ENCODE measurements at regions not wholly inside any gene's neighbourhood (a gene's known extent, or its start where the extent isn't known, plus 50 kb on each side); places are given as distances from the start of the nearest gene placed in this dataset.

- CTCF ChIA-PET: no interaction called here
- POLR2A ChIA-PET: no interaction called here
- Histone ChIP-seq H3K9me3 (ENCODE audit: control insufficient read depth, insufficient read depth, low read depth, low read length) (no peaks in the 10 kb centered on the region), H3K27ac (ENCODE audit: extremely low read depth, low read depth, low read length) (no peak overlapping the region), H3K4me3 (ENCODE audit: low read depth, low read length) (no peak overlapping the region), H3K4me1 (ENCODE audit: control insufficient read depth, insufficient read depth, low read length) (no peaks in the 10 kb centered on the region; the same call in 1 of the 2 replicates), H3K36me3 (ENCODE audit: control insufficient read depth in 2 of 2, insufficient read depth in 1 of 2, low read length in 2 of 2) (no peaks in the 10 kb centered on the region)
- TF ChIP-seq ZNF121 (tag by site-specific recombination; IDR thresholded peaks at IDR 0.05) (no peak), ZNF837 (tag by site-specific recombination; IDR thresholded peaks at IDR 0.05) (no peak), ZNF169 (tag by site-specific recombination; IDR thresholded peaks at IDR 0.05) (no peak), HOXA7 (CRISPR knock-in tag; IDR thresholded peaks at IDR 0.05; ENCODE audit: borderline replicate concordance) (no peak), ZNF623 (tag by site-specific recombination; IDR thresholded peaks at IDR 0.05) (no peak), ZNF37A (tag by site-specific recombination; IDR thresholded peaks at IDR 0.05) (no peak), PBX3 (CRISPR knock-in tag; IDR thresholded peaks at IDR 0.05) (no peak), ZNF416 (tag by site-specific recombination; IDR thresholded peaks at IDR 0.05) (no peak), ZNF513 (tag by site-specific recombination; IDR thresholded peaks at IDR 0.05) (no peak), ZBTB44 (tag by site-specific recombination; IDR thresholded peaks at IDR 0.05) (no peak), ZNF843 (tag by site-specific recombination; IDR thresholded peaks at IDR 0.05) (no peak), ZNF10 (tag by site-specific recombination; IDR thresholded peaks at IDR 0.05) (no peak), SETDB1 (IDR thresholded peaks at IDR 0.05; ENCODE audit: insufficient read length, low read length) (no peak), ZNF660 (tag by site-specific recombination; IDR thresholded peaks at IDR 0.05) (no peak)
- TF ChIP-seq, protein P1, sequence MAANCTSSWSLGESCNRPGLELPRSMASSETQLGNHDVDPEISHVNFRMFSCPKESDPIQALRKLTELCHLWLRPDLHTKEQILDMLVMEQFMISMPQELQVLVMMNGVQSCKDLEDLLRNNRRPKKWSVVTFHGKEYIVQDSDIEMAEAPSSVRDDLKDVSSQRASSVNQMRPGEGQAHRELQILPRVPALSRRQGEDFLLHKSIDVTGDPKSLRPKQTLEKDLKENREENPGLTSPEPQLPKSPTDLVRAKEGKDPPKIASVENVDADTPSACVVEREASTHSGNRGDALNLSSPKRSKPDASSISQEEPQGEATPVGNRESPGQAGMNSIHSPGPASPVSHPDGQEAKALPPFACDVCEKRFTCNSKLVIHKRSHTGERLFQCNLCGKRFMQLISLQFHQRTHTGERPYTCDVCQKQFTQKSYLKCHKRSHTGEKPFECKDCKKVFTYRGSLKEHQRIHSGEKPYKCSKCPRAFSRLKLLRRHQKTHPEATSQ (tag by site-specific recombination; IDR thresholded peaks at IDR 0.05): no peak
- TF ChIP-seq, protein P2, sequence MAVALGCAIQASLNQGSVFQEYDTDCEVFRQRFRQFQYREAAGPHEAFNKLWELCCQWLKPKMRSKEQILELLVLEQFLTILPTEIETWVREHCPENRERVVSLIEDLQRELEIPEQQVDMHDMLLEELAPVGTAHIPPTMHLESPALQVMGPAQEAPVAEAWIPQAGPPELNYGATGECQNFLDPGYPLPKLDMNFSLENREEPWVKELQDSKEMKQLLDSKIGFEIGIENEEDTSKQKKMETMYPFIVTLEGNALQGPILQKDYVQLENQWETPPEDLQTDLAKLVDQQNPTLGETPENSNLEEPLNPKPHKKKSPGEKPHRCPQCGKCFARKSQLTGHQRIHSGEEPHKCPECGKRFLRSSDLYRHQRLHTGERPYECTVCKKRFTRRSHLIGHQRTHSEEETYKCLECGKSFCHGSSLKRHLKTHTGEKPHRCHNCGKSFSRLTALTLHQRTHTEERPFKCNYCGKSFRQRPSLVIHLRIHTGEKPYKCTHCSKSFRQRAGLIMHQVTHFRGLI (tag by site-specific recombination; IDR thresholded peaks at IDR 0.05): no peak
These were observed 378.1 kb upstream of the JARID2 start for GRCh38 chr6:14867802-14868201.

DNA sequence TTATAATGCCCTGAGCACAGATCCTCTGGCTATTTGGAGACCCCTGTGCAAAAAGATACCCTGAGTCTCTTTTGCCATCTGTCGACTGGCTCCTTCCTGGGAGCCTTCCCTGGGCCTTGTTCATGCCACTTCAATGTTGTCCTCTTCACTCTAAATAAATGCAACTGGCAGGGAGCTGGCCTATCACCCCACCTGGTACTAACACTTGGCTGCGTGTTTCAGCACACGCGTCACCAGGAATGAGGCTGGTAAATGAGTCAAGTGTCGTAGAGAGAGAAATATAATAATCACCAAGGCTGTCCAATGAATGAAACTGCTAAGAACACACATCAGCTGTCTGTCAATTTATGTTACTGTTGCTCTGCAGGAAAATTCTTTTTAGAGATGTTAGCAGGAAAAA is 374.6 kb upstream of the JARID2 start:
- ChIA-PET CTCF (no interaction called here), POLR2A (no interaction called here)
- no peaks in the 10 kb centered on the region; the same call in 1 of the 2 replicates for H3K4me1 ChIP-seq (ENCODE audit: control insufficient read depth, insufficient read depth, low read length)
- no peaks in the 10 kb centered on the region for H3K9me3 ChIP-seq (ENCODE audit: control insufficient read depth, insufficient read depth, low read depth, low read length)
- no peak for TF ChIP-seq ZNF23 (tag by site-specific recombination; IDR thresholded peaks at IDR 0.05; ENCODE audit: borderline replicate concordance)
- TF ChIP-seq SETDB1 (IDR thresholded peaks at IDR 0.05; ENCODE audit: insufficient read length, low read length): no peak
- no peak for TF ChIP-seq ZNF768 (tag by site-specific recombination; IDR thresholded peaks at IDR 0.05)
- no peaks in the 10 kb centered on the region for H3K36me3 ChIP-seq (ENCODE audit: control insufficient read depth in 2 of 2, insufficient read depth in 1 of 2, low read length in 2 of 2)
- H3K4me3 ChIP-seq (ENCODE audit: low read depth, low read length): no peak overlapping the region
- no peak overlapping the region for H3K27ac ChIP-seq (ENCODE audit: extremely low read depth, low read depth, low read length)
